Esophagus (tissue), 2 donors: ENCODE measurements at regions not wholly inside any gene's neighbourhood (a gene's known extent, or its start where the extent isn't known, plus 50 kb on each side); places are given as distances from the start of the nearest gene placed in this dataset.

ENCODE experiments used
- H3K27ac ChIP-seq, 2 donors: one replicate each; pipeline ENCODE4 v1.5.1; 2013; ENCODE audit warnings: low read depth in 2 of 2, mild to moderate bottlenecking in 2 of 2, inconsistent platforms in 1 of 2, low read length in 1 of 2, moderate library complexity in 1 of 2
- H3K27me3 ChIP-seq, 2 donors: one replicate each; pipeline ENCODE4 v1.6.1; 2013; ENCODE audit warnings: low read length in 2 of 2, control low read depth in 1 of 2, mild to moderate bottlenecking in 1 of 2; ENCODE audit not compliant: insufficient read depth in 2 of 2, control insufficient read depth in 1 of 2
- H3K36me3 ChIP-seq, 2 donors: one replicate each; pipeline ENCODE4 v1.6.1; 2013; ENCODE audit warnings: low read length in 1 of 2; ENCODE audit not compliant: control insufficient read depth in 2 of 2, insufficient read depth in 2 of 2
- H3K4me1 ChIP-seq, 2 donors: one replicate each; pipeline ENCODE4 v1.6.1; 2013; ENCODE audit warnings: low read length in 1 of 2; ENCODE audit not compliant: control insufficient read depth in 2 of 2, insufficient read depth in 2 of 2
- H3K4me3 ChIP-seq, 2 donors: one replicate each; pipeline ENCODE4 v1.5.1; 2013; ENCODE audit warnings: low read length in 2 of 2, mild to moderate bottlenecking in 2 of 2, low read depth in 1 of 2, moderate library complexity in 1 of 2
- H3K9me3 ChIP-seq, 2 donors: one replicate each; pipeline ENCODE4 v1.6.1; 2013; ENCODE audit warnings: mild to moderate bottlenecking in 2 of 2, low read depth in 1 of 2, low read length in 1 of 2, moderate library complexity in 1 of 2; ENCODE audit not compliant: control insufficient read depth in 2 of 2, insufficient read depth in 1 of 2
- WGBS, 2 donors: extraction: QIAGEN DNeasy Blood & Tissue Kit; methylation state at CpG; one replicate each; pipeline ENCODE4 v1.1.7; 2013; 5-methylcytosine and 5-hydroxymethylcytosine counted together
- donor health status: healthy with polysubstance abuse.
- donor health status: Bipolar disorder and iron deficiency.

GRCh38 chr2:7510353-7510752 is 593.1 kb downstream of the RNF144A start:
- Histone ChIP-seq H3K27me3 (no peaks in the 10 kb centered on the region), H3K36me3 (no peaks in the 10 kb centered on the region), H3K4me1 (no peaks in the 10 kb centered on the region), H3K27ac (no peak overlapping the region), H3K9me3 (no peaks in the 10 kb centered on the region), H3K4me3 (no peak overlapping the region)
- WGBS, 2 donors = 69 to 70% methylated on average over 4 of the region's 4 CpGs

GRCh38 chr2:7513834-7514233 is 596.6 kb downstream of the RNF144A start:
- no peaks in the 10 kb centered on the region for H3K4me1 ChIP-seq
- WGBS, 2 donors = 81 to 87% methylated on average over 3 of the region's 3 CpGs
- no peaks in the 10 kb centered on the region for H3K36me3 ChIP-seq
- no peak overlapping the region for H3K27ac ChIP-seq
- H3K9me3 ChIP-seq = no peaks in the 10 kb centered on the region
- H3K4me3 ChIP-seq = no peak overlapping the region
- no peaks in the 10 kb centered on the region for H3K27me3 ChIP-seq

- no peaks in the 10 kb centered on the region for H3K36me3 ChIP-seq
- no peak overlapping the region for H3K27ac ChIP-seq
- no peaks in the 10 kb centered on the region for H3K4me1 ChIP-seq
- H3K4me3 ChIP-seq = no peak overlapping the region
- H3K27me3 ChIP-seq = no peaks in the 10 kb centered on the region
- no peaks in the 10 kb centered on the region for H3K9me3 ChIP-seq
Observed at GRCh38 chr2:7515327-7515726, 598.1 kb downstream of the RNF144A start.

GRCh38 chr2:7516484-7517063 is 599.4 kb downstream of the RNF144A start:
- no peaks in the 10 kb centered on the region for H3K4me1 ChIP-seq
- no peak overlapping the region for H3K4me3 ChIP-seq
- no peak overlapping the region for H3K27ac ChIP-seq
- WGBS, 2 donors = 76% methylated on average over 2 of the region's 2 CpGs
- no peaks in the 10 kb centered on the region for H3K9me3 ChIP-seq
- H3K36me3 ChIP-seq = no peaks in the 10 kb centered on the region
- no peaks in the 10 kb centered on the region for H3K27me3 ChIP-seq

GRCh38 chr2:7517088-7517487 is 599.9 kb downstream of the RNF144A start:
- Histone ChIP-seq H3K4me1 (no peaks in the 10 kb centered on the region), H3K9me3 (no peaks in the 10 kb centered on the region), H3K4me3 (no peak overlapping the region), H3K36me3 (no peaks in the 10 kb centered on the region), H3K27ac (no peak overlapping the region), H3K27me3 (no peaks in the 10 kb centered on the region)
- WGBS, 2 donors = 67 to 73% methylated on average over 6 of the region's 6 CpGs

DNA sequence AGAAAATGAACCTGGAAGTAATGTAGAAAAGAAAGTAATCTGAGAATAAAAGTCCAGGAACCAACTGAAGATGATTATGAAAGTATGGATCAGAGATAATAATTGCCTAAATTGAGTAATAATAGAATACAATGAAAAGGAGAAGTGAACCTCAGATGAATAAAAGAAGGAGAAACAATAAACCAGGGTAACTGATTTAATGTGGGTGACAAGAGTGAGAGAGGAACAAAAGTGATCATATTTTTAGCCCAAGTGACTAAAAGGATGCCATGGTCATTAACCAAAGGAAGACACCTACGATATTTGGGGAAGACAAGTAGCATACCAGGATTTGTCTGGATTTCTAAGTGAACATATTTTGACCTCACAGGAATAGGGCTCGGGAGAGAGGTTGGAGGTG is 600.6 kb downstream of the RNF144A start:
- Histone ChIP-seq H3K27ac (no peak overlapping the region), H3K27me3 (no peaks in the 10 kb centered on the region), H3K36me3 (no peaks in the 10 kb centered on the region), H3K4me3 (no peak overlapping the region), H3K9me3 (no peaks in the 10 kb centered on the region), H3K4me1 (no peaks in the 10 kb centered on the region)
- 76 to 89% methylated on average over 2 of the region's 2 CpGs for WGBS, 2 donors

DNA sequence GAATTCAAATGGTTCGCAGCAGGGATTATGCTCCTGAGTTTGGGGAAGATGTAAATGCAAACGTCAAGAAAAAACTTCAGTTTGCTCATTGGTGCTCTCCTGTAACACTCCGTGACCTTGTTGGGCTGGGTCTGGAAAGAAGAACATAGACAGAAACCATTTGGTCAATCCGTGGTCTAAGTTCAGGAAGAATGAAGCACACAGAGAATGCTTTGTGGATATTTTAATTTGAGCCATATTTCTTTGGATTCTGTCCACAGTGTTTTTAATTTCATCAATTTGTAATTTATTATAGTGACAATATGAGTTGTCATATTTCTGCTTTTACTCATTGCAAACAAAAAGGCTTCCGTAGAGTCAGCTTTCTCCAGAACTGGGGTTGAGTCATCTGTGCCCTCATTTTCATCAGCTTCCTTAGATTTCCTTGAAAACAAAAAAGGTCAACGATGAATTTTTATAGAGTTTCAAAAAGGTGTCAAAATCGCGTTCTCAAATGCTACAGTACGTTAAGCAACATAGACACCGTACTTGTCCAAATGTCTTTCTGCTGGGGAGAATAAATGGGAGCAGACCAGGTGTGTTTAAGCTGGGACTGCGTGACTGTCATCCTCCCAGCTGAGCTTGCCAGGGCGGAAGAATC is 606.4 kb downstream of the RNF144A start:
- Histone ChIP-seq H3K9me3 (no peaks in the 10 kb centered on the region), H3K36me3 (no peaks in the 10 kb centered on the region), H3K27me3 (no peaks in the 10 kb centered on the region), H3K4me3 (no peak overlapping the region), H3K27ac (no peak overlapping the region), H3K4me1 (no peaks in the 10 kb centered on the region)
- 63 to 69% methylated on average over 12 of the region's 12 CpGs for WGBS, 2 donors

DNA sequence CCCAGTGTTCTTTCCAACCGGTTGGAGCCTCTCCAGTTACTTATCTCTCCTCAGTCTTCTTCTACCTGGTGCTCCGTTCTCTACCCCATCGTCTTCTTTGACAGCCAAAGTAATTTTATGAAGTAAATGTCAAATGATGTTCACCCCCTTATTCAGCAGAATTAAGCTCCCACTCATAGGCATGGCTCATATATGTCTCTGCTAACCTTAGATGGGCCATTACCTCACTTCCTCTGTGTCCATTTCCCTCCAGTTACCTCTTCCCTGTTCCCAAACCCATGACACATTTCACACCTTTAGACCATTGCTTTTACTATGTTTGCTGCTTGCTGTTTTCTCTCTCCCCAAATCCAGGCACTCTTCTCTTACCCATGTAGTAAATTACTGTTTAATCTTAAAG is 607.0 kb downstream of the RNF144A start:
- Histone ChIP-seq H3K4me1 (no peaks in the 10 kb centered on the region), H3K36me3 (no peaks in the 10 kb centered on the region), H3K4me3 (no peak overlapping the region), H3K27me3 (no peaks in the 10 kb centered on the region), H3K9me3 (no peaks in the 10 kb centered on the region), H3K27ac (no peak overlapping the region)
- WGBS, 2 donors = 87 to 89% methylated on average over 3 of the region's 3 CpGs

DNA sequence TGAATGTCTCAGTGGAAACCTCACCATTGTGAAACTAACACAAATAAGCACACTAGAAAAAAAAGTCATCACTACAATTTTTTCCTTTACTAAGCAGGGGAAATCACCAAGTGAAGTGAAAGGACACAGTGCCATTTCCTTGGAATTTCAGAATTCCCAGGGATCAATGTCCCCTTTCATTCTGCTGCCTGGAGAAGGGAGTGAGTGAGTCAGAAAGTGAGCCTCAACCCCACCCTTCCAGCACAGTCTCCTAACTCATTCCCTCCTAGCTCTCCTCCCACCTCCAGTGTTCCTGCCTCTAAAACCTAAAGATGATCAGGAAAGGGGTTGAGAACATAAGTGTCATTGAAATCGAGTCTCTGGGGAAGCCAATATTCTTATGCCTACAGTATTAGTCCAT is 608.5 kb downstream of the RNF144A start:
- Histone ChIP-seq H3K9me3 (peaks cover under 1 to 6% of the 10 kb centered on the region in 2 donors), H3K36me3 (no peaks in the 10 kb centered on the region), H3K27ac (no peak overlapping the region), H3K4me1 (no peaks in the 10 kb centered on the region), H3K27me3 (no peaks in the 10 kb centered on the region), H3K4me3 (no peak overlapping the region)
- 80 to 85% methylated on average over 1 of the region's 1 CpG for WGBS, 2 donors

DNA sequence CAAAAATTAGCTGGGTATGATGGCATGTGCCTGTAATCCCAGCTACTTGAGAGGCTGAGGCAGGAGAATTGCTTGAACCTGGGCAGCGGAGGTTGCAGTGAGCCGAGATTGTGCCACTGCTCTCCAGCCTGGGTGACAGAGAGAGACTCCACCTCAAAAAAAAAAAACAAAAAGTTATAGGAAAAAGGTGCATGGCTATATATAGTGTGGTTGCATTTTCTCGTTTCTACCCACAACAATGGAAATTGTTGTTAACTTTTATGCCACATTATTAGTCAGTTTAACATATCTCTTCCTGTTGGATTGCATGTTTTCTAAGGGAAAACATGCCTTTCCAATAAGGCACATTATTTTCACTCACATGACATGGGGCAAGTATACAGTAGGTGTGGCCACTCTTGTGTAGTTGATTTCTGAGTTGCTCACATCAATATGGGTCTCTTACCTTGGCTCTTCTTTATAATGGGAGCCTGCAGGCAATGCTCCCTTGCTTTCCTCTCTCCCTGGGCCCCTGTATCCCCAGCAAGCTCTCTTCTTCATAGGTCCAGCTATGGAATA is 610.0 kb downstream of the RNF144A start:
- no peak overlapping the region for H3K27ac ChIP-seq
- no peaks in the 10 kb centered on the region for H3K36me3 ChIP-seq
- H3K4me1 ChIP-seq = no peaks in the 10 kb centered on the region
- H3K9me3 ChIP-seq = peaks cover 6 to 10% of the 10 kb centered on the region in 2 donors
- H3K27me3 ChIP-seq = no peaks in the 10 kb centered on the region
- no peak overlapping the region for H3K4me3 ChIP-seq
- 81 to 85% methylated on average over 3 of the region's 3 CpGs for WGBS, 2 donors
